K562 (cell line): ENCODE measurements at regions not wholly inside any gene's neighbourhood (a gene's known extent, or its start where the extent isn't known, plus 50 kb on each side); places are given as distances from the start of the nearest gene placed in this dataset.

Source experiments
- ATAC-seq: fragments of 200-7000 bp; cut with Tn5 transposase; 3 replicates; pipeline ENCODE4 v1.9.1; 2020; ENCODE audit warnings: moderate library complexity
- BruUV-seq: library from RNA; stranded (reverse); fragments of 400-500 nt; replicated peaks from 2 replicates; lab custom pipeline; 2021; lab: Mats Ljungman, UMichigan
- CTCF ChIA-PET: fragments of 300-600 bp; formaldehyde crosslinking; extraction: SDS; loops from one replicate; lab custom pipeline; 2021; ENCODE audit warnings: low intra/inter-chr PET ratio; lab: Yijun Ruan, JAX
- POLR2A ChIA-PET: fragments of 300-600, 350-650 bp; sonication (Branson Sonifier 250); formaldehyde crosslinking; extraction: SDS; loops from one replicate; lab custom pipeline; 2021; ENCODE audit warnings: antibody characterized with exemption, inconsistent platforms; lab: Yijun Ruan, JAX
- DNase-seq, 4 experiments: peaks; one replicate each; pipeline versions ENCODE4 v3.0.0 to v3.0.0-alpha.2; 2011 to 2018; ENCODE audit warnings: low spot score in 3 of 4, mixed read lengths in 3 of 4; ENCODE audit errors: extremely low read depth in 1 of 4
- FAIRE-seq: peaks from 2 replicates; lab custom pipeline; 2011; peaks lifted over from hg19 to GRCh38; lab: Jason Lieb, UNC
- H2AFZ ChIP-seq: 2 replicates; pipeline ENCODE4 v1.6.0; 2011; ENCODE audit warnings: low read depth, low read length, control low read depth, inconsistent platforms
- H3K27ac ChIP-seq: fragments of 200-600 bp; 3 replicates; pipeline ENCODE4 v1.8.0; 2011; ENCODE audit warnings: low read depth, mild to moderate bottlenecking, control low read depth, inconsistent platforms, low read length, moderate library complexity, mixed read lengths; ENCODE audit errors: extremely low read depth
- H3K27me3 ChIP-seq, 2 experiments: fragments of 300-600 bp in 1 of 2; 2 replicates in 1 of 2; 3 replicates in 1 of 2; pipeline versions ENCODE4 v1.6.0 to v1.8.0; 2011; ENCODE audit warnings: inconsistent platforms in 2 of 2, low read length in 2 of 2, mild to moderate bottlenecking in 1 of 2, mixed read lengths in 1 of 2, moderate library complexity in 1 of 2; ENCODE audit not compliant: control insufficient read depth in 2 of 2, insufficient read depth in 2 of 2
- H3K36me3 ChIP-seq: fragments of 300-600 bp; 3 replicates; pipeline ENCODE4 v1.8.0; 2011; ENCODE audit warnings: mild to moderate bottlenecking, low read length, inconsistent platforms; ENCODE audit not compliant: control insufficient read depth, insufficient read depth
- H3K4me1 ChIP-seq, 2 experiments: fragments of 200-600 bp in 1 of 2; replicated peaks in 1 of 2; 2 replicates in 1 of 2; 3 replicates in 1 of 2; pipeline versions ENCODE4 v1.5.1 to v1.8.0; 2011; ENCODE audit warnings: inconsistent platforms in 2 of 2, low read length in 2 of 2, mild to moderate bottlenecking in 1 of 2, mixed read lengths in 1 of 2, moderate library complexity in 1 of 2; ENCODE audit not compliant: control insufficient read depth in 2 of 2, insufficient read depth in 2 of 2
- H3K4me2 ChIP-seq: 2 replicates; pipeline ENCODE4 v1.6.1; 2011; ENCODE audit warnings: low read length, control low read depth, inconsistent platforms, mixed read lengths; ENCODE audit not compliant: insufficient read depth
- H3K4me3 ChIP-seq: fragments of 200-600 bp; sonication (generic), shearing (Covaris generic); 2 replicates; pipeline ENCODE4 v1.5.1; 2016; ENCODE audit warnings: control low read depth, inconsistent platforms
- H3K79me2 ChIP-seq: fragments of 200-600 bp; 3 replicates; pipeline ENCODE4 v1.8.0; 2011; ENCODE audit warnings: low read length, inconsistent platforms; ENCODE audit not compliant: control insufficient read depth, insufficient read depth
- H3K9ac ChIP-seq, 2 experiments: 2 replicates each; pipeline versions ENCODE4 v1.6.0 to v1.6.1; 2011; ENCODE audit warnings: low read depth in 2 of 2, low read length in 2 of 2, control low read depth in 1 of 2, inconsistent platforms in 1 of 2, mild to moderate bottlenecking in 1 of 2, mixed read lengths in 1 of 2; ENCODE audit not compliant: insufficient read depth in 1 of 2
- H3K9me1 ChIP-seq: one replicate; pipeline ENCODE4 v1.6.0; 2011; ENCODE audit warnings: inconsistent platforms, mild to moderate bottlenecking, low read length, moderate library complexity; ENCODE audit not compliant: control insufficient read depth, insufficient read depth
- H3K9me3 ChIP-seq: replicated peaks from 2 replicates; pipeline ENCODE4 v1.5.1; 2011; ENCODE audit warnings: low read depth, low read length, inconsistent platforms; ENCODE audit not compliant: control insufficient read depth, insufficient read depth
- H4K20me1 ChIP-seq: replicated peaks from 2 replicates; pipeline ENCODE4 v1.6.1; 2011; ENCODE audit warnings: low read length, inconsistent platforms, mixed read lengths; ENCODE audit not compliant: control insufficient read depth, insufficient read depth
- ASH1L ChIP-seq: fragments of 450-650 bp; IDR thresholded peaks from 2 replicates; pipeline ENCODE4 v1.6.1; 2018; ENCODE audit warnings: borderline replicate concordance, mild to moderate bottlenecking, low read depth; ENCODE audit not compliant: partially characterized antibody
- CBX2 ChIP-seq: fragments of 200-600 bp; sonication (generic); IDR thresholded peaks from one replicate; pipeline ENCODE4 v1.6.1; 2012; ENCODE audit warnings: mild to moderate bottlenecking, low read length, inconsistent platforms; ENCODE audit not compliant: insufficient read depth, poor library complexity, severe bottlenecking
- CREBBP ChIP-seq: IDR thresholded peaks from one replicate; pipeline ENCODE4 v1.6.1; 2012; ENCODE audit warnings: low read depth, mild to moderate bottlenecking, control low read depth, inconsistent platforms, low read length
- FOSL1 ChIP-seq: fragments of 200-800 bp; sonication (Bioruptor generic); conservative IDR thresholded peaks from 2 replicates; pipeline ENCODE4 v1.6.1; 2016; ENCODE audit warnings: missing genetic modification characterization, missing compliant biosample characterization
- IFI16 ChIP-seq: fragments of 250-450 bp; sonication (Bioruptor Pico); IDR thresholded peaks from 2 replicates; pipeline ENCODE4 v2.1.2; 2022; ENCODE audit warnings: mild to moderate bottlenecking, inconsistent platforms
- MCM5 ChIP-seq: fragments of 450-650 bp; IDR thresholded peaks from 2 replicates; pipeline ENCODE4 v1.6.1; 2016; ENCODE audit warnings: low read depth
- SMAD1 ChIP-seq: fragments of 150-350 bp; IDR thresholded peaks from 2 replicates; pipeline ENCODE4 v1.6.1; 2014; ENCODE audit warnings: low read length, low read depth; ENCODE audit not compliant: partially characterized antibody
- SRSF7 ChIP-seq: fragments of 200-400 bp; formaldehyde crosslinking; optimal IDR thresholded peaks from 2 replicates; pipeline ENCODE3; 2017; ENCODE audit warnings: mild to moderate bottlenecking, low read depth, low read length
- ZNF140 ChIP-seq: fragments of 250-450 bp; sonication (Bioruptor Pico); IDR thresholded peaks from 2 replicates; pipeline ENCODE4 v1.8.0; 2021; ENCODE audit warnings: moderate library complexity, mild to moderate bottlenecking, inconsistent platforms
- WGBS: fragments of 100-300 bp; shearing (Covaris generic); methylation state at CpG from one replicate; pipeline ENCODE4 v1.1.6; 2016; ENCODE audit warnings: low coverage, mixed read lengths; ENCODE audit not compliant: insufficient coverage; ENCODE audit errors: missing lambda C conversion rate; 5-methylcytosine and 5-hydroxymethylcytosine counted together
- in situ Hi-C: fragments of 300-500 bp; cut with MboI; formaldehyde crosslinking; loops from 4 replicates; pipeline ENCODE4 v1.15.0; 2018; ENCODE audit warnings: inconsistent platforms, mixed read lengths
- intact Hi-C: fragments of 100-400 bp; cut with micrococcal nuclease; formaldehyde crosslinking; loops from 2 replicates; pipeline ENCODE4 v1.14.2; 2022
- TF ChIP-seq, protein P1 (sequence below): fragments of 450-650 bp; IDR thresholded peaks from one replicate; pipeline ENCODE4 v1.6.1; 2018; ENCODE audit warnings: mild to moderate bottlenecking, moderate library complexity; ENCODE audit not compliant: partially characterized antibody
- TF ChIP-seq, protein P2 (sequence below): fragments of 450-650 bp; formaldehyde crosslinking; IDR thresholded peaks from 2 replicates; pipeline ENCODE4 v1.4.0; 2022; ENCODE audit warnings: missing genetic modification characterization
- TF ChIP-seq, protein P3 (sequence below): fragments of 250-450 bp; sonication (Bioruptor Pico); IDR thresholded peaks from 2 replicates; pipeline ENCODE4 v1.9.0; 2021; ENCODE audit warnings: mild to moderate bottlenecking, inconsistent platforms
- TF ChIP-seq, protein P4 (sequence below): fragments of 450-650 bp; IDR thresholded peaks from 2 replicates; pipeline ENCODE4 v1.6.1; 2018; ENCODE audit not compliant: partially characterized antibody

DNA sequence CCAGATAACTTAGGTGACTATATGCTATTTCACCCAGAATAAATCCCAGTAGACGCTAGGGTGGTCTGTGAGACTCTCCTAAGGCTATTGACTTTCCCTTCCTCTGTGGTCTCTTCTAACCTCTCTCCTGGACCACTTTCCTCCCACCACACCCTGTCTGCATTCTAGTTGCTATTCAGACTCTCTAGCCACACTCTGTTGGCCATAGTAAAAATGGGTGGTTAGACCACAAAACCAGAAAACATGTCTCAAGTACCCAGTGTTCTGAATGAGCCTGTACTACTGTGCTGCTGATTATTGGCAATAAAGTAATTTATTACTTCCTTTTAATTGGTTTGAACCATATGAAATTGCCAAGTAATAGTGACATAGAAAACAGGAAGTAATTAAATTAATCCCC, 240.8 kb downstream of the KIF20B start:
- Histone ChIP-seq H3K4me2 (no peak overlapping the region), H3K9me1 (no peaks in the 10 kb centered on the region), H3K4me3 (no peak overlapping the region), H4K20me1 (no peaks in the 10 kb centered on the region), H3K36me3 (no peaks in the 10 kb centered on the region), H3K4me1 (no peaks in the 10 kb centered on the region), H3K9me3 (no peaks in the 10 kb centered on the region), H2AFZ (no peak overlapping the region), H3K79me2 (no peaks in the 10 kb centered on the region), H3K9ac (no peak overlapping the region), H3K27ac (no peak overlapping the region), H3K27me3 (no peaks in the 10 kb centered on the region)
- intact Hi-C loops = no loop called here
- no peak for DNase-seq
- no peak for FAIRE-seq
- in situ Hi-C loops = no loop called here
- WGBS = 0% methylated on average over 1 of the region's 1 CpG
- TF ChIP-seq, protein P1, sequence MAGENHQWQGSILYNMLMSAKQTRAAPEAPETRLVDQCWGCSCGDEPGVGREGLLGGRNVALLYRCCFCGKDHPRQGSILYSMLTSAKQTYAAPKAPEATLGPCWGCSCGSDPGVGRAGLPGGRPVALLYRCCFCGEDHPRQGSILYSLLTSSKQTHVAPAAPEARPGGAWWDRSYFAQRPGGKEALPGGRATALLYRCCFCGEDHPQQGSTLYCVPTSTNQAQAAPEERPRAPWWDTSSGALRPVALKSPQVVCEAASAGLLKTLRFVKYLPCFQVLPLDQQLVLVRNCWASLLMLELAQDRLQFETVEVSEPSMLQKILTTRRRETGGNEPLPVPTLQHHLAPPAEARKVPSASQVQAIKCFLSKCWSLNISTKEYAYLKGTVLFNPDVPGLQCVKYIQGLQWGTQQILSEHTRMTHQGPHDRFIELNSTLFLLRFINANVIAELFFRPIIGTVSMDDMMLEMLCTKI = no peak
- TF ChIP-seq, protein P2, sequence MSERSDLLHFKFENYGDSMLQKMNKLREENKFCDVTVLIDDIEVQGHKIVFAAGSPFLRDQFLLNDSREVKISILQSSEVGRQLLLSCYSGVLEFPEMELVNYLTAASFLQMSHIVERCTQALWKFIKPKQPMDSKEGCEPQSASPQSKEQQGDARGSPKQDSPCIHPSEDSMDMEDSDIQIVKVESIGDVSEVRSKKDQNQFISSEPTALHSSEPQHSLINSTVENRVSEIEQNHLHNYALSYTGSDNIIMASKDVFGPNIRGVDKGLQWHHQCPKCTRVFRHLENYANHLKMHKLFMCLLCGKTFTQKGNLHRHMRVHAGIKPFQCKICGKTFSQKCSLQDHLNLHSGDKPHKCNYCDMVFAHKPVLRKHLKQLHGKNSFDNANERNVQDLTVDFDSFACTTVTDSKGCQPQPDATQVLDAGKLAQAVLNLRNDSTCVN (CRISPR knock-in tag) = no peak
- TF ChIP-seq SRSF7 (no peak), MCM5 (no peak), SMAD1 (no peak), IFI16 (no peak), FOSL1 (tag) (no peak), ZNF140 (CRISPR knock-in tag) (no peak), CREBBP (no peak), CBX2 (no peak), ASH1L (no peak)
- TF ChIP-seq, protein P3, sequence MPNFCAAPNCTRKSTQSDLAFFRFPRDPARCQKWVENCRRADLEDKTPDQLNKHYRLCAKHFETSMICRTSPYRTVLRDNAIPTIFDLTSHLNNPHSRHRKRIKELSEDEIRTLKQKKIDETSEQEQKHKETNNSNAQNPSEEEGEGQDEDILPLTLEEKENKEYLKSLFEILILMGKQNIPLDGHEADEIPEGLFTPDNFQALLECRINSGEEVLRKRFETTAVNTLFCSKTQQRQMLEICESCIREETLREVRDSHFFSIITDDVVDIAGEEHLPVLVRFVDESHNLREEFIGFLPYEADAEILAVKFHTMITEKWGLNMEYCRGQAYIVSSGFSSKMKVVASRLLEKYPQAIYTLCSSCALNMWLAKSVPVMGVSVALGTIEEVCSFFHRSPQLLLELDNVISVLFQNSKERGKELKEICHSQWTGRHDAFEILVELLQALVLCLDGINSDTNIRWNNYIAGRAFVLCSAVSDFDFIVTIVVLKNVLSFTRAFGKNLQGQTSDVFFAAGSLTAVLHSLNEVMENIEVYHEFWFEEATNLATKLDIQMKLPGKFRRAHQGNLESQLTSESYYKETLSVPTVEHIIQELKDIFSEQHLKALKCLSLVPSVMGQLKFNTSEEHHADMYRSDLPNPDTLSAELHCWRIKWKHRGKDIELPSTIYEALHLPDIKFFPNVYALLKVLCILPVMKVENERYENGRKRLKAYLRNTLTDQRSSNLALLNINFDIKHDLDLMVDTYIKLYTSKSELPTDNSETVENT (CRISPR knock-in tag) = no peak
- TF ChIP-seq, protein P4, sequence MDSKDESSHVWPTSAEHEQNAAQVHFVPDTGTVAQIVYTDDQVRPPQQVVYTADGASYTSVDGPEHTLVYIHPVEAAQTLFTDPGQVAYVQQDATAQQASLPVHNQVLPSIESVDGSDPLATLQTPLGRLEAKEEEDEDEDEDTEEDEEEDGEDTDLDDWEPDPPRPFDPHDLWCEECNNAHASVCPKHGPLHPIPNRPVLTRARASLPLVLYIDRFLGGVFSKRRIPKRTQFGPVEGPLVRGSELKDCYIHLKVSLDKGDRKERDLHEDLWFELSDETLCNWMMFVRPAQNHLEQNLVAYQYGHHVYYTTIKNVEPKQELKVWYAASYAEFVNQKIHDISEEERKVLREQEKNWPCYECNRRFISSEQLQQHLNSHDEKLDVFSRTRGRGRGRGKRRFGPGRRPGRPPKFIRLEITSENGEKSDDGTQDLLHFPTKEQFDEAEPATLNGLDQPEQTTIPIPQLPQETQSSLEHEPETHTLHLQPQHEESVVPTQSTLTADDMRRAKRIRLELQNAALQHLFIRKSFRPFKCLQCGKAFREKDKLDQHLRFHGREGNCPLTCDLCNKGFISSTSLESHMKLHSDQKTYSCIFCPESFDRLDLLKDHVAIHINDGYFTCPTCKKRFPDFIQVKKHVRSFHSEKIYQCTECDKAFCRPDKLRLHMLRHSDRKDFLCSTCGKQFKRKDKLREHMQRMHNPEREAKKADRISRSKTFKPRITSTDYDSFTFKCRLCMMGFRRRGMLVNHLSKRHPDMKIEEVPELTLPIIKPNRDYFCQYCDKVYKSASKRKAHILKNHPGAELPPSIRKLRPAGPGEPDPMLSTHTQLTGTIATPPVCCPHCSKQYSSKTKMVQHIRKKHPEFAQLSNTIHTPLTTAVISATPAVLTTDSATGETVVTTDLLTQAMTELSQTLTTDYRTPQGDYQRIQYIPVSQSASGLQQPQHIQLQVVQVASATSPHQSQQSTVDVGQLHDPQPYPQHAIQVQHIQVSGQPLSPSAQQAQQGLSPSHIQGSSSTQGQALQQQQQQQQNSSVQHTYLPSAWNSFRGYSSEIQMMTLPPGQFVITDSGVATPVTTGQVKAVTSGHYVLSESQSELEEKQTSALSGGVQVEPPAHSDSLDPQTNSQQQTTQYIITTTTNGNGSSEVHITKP = no peak
- CTCF ChIA-PET = no interaction called here
- no peak for ATAC-seq
- POLR2A ChIA-PET = no interaction called here
- no TSS peak for BruUV-seq
